GM18909 (cell line): ENCODE measurements at regions not wholly inside any gene's neighbourhood (a gene's known extent, or its start where the extent isn't known, plus 50 kb on each side); places are given as distances from the start of the nearest gene placed in this dataset.
"Not testable (repeated sequence)": the region's sequence is repeated elsewhere in the genome, so short reads cannot be mapped to it uniquely, and the experiment has no call there.

Experiments
- ATAC-seq: cut with Tn5 transposase; IDR thresholded peaks from one replicate; pipeline ENCODE4 v1.9.1; 2021; ENCODE audit warnings: mild to moderate bottlenecking; ENCODE audit not compliant: unreplicated experiment, poor library complexity

DNA sequence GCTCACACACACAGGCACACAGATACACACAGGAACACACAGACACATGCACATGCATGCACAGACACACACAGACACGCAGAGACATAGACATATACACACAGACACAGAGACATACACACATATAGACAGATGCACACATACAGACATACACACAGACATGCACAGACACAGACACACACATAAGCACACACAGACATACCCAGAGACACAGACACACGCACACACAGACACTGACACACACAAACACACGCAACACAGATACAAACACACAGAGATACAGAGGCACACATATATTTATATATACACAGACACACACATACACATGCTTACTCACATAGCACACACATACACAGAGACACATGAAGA, 158.4 kb downstream of the LY86 start:
- no peak for ATAC-seq

DNA sequence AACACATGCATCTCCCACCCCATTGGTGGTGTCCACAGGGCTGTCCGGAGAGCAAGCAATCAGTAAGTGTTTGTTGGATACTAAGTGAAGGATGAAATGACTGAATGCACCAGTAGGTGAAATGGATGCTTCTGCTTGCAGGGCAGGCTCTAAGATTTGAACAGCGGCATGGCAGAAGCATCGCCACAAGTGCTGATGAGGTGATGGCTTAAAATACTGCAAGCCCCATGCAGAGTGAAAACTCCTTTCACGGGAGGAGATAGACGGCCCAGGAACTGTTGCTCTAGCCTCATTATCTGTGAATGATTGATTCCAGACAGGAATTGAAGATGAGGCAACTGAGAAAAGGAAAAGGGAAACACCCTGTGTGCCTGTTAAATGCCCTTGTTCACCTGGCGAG, 158.9 kb downstream of the LY86 start:
- no peak for ATAC-seq

DNA sequence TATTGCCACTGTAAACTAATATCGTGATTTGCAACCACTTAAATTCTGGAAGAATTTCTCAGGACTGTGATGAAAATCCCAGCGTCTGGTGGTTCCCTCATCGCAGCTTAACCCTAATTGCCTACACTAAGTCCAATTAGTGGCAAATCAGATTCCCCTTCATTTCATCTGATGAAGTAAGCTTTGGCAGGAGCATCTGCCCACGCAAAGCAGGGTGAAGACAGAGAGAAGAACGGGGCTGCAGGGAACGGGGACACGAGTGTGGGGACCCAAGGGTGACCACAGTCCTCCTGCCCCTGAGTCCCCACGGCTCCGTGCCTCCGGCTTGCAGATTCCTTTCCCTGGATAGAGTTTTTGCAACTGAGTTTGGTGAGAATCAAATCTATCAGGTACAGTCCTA, 159.5 kb downstream of the LY86 start:
- no peak for ATAC-seq

DNA sequence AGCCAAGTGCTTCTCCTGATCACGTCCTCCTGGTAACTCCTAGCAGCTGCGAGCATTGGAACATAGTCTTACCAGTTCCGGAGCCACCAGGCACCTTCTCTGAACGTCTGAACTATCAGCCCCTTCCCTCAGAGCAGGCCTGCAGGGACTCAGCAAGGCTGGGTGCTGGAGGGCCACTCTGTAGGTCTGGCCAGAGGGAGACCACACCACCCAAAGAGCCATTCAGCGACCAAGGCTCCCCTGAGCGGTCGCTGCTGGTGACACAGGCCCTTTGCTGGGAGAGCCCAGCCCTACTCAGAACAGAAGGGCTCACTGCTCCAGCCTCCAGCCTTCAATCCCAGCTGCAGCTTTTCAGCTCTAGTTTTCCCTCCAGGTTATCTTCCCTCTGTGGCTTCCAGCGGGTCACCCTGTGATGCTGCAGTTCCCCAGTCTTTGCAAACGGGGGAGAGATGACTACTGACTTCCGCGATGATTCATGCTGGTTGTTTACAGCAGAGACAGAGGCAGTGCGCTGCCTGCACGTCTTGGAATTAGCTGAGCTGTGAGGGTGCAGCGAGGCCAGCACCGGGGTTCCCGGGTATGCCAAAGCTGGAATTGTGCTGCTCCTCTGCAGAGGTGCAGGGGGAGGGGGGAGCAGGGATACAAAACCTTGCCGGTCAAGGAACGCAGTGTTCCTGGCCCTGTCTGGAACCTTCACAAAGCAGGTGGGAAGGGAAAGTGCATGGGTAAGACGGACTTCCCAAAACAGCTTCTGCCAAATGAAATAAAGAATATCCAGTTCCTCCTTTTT, 161.4 kb downstream of the LY86 start:
- no peak for ATAC-seq

DNA sequence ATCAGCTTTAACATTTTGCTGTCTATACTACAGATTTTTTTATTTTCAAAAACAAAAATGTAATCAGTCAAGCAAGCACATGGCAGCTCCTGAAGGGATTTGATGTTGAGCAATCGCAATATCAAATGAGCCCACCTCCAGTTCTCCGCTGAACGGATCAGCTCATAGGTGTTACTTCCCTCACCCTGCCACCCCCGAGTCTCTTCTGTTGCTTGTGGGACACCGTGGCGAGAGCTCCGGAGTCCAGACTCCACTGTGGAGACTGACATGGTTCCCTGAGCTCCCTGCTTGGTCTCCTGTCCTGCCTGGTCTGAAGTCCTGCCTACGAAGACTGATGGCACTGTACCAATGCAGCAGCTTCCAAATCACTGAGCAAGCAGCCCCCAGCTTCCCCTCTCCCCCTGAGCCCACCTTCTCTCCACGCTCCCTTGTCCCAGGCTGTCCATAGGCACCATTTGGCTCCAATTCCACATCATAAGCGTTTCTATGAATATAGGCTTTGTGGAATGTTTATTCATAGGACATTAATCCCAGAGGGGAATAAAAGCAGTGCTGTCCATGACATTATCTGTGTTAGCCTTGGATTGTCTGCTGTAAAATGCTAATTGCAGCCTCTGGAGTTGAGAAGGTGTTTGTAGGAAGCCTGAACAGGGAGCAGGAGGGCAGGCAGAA, 162.2 kb downstream of the LY86 start:
- ATAC-seq = no peak

DNA sequence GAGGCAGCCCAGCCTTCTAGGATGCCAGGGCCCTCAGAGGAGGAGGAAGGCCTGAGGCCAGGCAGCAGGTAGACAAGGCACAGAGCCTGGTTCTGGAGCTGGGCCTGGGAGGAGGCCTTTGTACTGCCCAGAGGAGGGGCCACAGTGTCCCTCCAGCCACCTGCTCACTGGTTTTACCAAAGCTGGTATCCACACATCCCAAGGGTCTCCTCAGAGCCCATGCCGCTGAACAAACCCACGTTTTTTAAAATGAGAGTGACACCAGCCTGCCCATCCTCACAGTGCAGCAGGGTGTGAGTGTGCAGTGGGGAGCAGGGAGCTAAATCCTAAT, 162.7 kb downstream of the LY86 start:
- no peak for ATAC-seq

DNA sequence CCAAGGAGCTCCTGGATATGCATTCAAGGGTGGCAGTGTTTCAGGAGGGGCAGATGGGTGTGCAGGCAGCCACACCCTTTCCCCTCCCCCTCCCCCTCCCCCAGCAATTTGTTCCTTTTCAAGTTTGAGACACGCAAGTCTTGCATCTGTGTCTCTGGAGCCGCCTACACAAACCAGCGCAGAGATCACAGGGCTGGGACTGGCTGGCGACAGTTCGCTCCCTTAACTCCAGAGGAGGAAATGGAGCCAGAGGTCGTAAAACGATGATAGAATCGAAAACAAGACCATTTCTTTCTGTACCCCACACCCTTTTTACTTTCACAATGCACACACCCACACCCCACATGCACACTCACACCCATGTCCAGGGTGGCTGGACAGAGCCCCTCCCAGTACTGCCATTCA, 163.1 kb downstream of the LY86 start:
- ATAC-seq = no peak

DNA sequence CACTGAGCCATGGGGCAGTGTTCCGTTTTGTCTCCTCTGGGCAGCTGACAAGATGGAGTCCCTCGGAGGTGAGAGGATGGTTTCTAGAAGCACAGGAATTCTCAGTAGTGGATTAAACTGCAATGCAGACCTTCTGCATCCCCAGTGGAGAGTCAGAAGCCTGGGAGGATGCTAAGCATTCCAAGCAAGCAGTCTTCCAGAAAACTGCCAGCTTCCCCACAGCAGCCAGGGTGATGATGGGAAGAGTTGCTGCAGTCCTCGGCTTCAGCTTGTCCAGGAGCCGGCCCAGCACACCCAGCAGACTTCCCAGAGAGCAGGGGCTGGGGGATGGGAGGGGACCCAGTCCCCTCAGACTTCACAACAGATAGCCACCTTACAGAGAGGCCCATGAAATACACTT, 163.6 kb downstream of the LY86 start:
- ATAC-seq = no peak

DNA sequence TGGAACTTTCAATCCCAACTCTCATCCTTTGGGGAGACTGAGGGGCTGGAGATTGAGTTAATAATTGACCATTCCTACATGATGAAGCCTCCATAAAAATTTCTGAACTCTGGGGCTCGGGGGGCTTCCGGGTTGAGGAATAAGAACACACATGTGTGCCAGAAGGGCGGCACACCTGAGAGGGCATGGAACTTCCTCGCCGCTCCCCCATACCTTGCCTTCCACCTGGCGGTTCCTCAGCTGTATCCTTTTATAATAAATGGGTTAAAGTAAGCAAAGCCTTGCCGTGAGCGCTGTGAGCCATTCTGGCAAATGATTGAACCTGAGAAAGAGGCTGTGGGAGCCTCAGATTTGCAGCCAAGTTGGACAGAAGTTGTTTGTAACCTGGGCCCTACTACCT, 164.8 kb downstream of the LY86 start:
- no peak for ATAC-seq

DNA sequence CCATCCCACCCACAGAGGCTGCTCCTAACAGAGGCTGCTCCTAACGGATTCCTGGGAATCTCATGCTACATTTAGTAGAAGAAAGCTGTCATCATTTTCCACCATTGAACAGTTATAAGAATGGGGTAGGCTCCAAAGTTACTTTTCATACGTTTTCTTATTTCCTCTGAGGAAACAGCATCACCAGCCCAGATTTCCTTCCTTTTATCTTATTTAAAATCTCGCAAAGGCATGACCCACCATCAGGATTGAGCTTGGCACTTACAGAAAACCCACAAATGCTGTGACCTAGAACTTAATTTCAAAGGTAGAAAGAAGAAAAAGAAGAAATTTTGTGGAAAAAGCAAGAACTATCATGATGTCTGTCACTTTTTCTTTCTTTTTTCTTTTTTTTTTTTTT, 168.0 kb downstream of the LY86 start:
- no peak for ATAC-seq

DNA sequence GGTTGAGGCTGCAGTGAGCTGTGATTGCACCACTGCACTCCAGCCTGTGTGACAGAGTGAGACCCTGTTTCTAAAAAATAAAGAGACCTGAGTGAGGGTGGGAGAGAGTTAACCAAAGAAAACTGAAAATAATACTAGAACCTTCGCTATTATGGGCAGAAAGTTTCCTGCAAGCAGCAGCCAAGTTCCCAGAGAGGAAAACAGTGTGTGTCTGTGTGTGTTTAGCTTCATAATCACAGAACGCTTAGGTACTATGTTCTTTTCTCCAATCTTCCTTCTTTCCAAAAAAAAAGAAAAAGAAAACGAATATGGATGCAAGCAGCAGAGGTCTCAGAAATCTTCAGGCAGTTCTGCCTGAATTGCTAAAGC, 170.0 kb downstream of the LY86 start:
- no peak for ATAC-seq

DNA sequence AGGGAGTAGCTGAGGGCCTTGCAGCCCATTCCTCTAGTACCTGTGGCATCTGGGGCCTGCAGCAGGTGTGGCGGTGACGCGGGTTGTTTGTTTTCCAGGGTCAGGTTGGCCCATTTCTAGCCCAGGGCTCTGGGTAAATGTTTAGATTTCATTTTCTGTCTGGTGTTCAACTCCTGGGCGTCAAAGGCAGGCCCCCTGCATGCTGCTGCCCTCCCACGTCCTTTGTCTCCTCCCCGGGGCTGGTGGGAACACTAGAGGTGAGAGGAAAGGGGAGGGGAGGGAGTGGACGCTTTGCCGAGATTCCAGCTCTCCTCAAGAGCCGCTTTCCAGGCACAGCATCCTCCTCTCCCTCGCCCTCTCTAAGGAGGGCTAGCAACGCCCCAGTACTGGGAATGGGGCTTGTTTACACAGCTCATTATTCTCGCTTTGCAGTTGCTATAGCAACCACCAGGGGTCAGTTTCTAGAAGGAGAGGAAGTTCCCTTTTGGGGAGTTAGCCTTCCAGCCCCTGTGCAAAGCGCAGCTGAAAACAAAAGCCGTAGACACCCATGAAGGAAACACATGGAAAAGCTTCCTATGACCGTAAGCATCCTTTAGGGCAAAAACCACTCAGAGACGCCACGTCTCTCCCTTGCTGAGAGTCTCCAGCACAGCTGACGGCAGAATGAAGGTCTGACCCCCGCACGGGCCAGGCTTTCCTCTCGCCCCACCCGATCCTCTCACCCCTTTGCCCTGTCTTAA, 170.6 kb downstream of the LY86 start:
- ATAC-seq = peak; percentile 85

DNA sequence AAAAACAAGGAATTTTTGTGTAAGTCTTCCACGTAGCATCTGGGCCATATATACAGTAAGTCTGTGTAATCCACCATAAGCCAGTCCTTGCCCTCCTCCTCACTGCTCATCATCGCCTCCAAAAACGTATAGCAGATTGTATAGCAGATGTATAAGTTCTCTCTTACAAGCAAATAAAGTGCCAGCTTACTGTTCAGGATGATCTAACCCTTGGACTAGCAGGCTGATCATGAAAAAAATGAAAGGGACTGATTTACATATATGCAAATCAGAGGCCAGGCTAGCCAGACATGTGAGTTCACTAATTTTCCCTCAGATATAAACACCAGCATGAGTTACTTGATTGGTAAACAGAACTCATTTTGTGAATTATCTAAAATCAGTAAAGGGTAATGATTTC, 171.5 kb downstream of the LY86 start:
- no peak for ATAC-seq

DNA sequence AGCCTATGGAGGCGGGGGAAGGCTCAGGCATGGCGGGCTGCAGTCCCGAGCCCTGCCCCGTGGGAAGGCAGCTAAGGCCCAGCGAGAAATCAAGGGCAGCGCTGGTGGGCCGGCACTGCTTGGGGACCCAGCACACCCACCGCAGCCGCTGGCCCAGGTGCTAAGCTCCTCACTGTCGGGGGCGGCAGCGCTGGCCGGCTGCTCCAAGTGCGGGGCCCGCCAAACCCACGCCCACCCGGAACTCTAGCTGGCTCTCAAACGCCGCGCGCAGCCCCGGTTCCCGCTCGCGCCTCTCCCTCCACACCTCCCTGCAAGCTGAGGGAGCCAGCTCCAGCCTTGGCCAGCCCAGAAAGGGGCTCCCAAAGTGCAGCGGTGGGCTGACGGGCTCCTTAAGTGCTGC, 174.0 kb downstream of the LY86 start:
- not testable (repeated sequence) for ATAC-seq

DNA sequence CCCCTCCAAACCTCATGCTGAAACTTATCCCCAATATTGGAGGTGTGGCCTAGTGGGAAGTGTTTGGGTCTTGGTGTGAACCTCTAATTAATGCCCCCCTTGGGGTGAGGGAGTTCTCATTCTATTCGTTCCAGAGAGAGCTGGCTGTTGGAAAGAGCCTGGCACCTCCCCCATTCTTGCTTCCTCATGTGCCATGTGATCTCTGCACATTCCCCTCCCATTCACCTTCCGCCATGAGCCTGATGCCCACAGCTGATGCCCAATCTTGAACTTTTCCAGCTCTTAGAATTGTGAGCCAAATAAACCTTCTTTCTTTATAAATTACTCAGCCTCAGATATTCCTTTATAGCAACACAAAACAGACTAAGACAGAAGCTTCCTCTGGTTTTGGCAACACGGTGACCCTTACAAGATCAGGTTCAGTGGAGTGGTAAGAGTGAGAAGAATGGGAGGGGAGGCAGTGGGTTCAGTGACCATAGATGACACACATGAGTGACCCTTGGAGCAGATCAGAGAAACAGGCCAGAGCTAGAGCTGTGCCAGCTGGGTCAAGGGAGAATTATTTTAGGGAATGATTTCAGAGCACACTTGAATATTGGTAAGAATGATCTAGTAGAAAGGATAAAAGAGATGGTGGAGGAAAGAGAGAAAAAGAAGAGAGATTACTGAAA, 176.4 kb downstream of the LY86 start:
- no peak for ATAC-seq

DNA sequence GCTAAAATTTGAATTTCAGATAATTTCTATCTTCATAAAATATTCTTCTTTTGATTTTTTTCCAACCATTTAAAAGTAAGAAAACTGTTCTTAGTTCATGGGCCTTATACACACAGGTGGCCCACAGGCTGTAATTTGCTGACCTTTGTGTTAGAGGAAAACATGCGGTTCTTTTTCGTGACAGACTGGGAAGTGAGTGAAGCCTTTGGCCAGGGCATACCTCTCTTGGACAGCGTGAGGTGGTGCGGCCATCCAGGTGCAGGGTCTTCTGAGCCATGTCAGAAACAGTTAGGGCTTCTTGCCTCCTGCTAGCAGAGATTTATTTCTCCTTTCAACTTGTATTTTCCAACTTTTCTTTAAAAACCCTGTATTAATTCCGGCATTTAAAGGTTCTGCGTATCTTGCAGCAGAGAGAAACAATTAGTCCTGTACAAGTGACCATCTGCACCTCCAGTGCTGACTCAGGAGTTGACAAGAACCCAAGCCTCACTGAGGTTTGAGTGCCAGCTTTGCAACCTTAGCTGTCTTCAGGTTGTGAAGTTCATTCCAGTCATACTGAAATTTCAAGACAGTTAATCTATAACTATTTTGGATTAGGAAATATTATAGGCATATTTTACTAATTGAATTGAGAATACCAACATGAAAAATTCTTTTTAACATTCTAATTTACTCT, 177.8 kb downstream of the LY86 start:
- no peak for ATAC-seq

DNA sequence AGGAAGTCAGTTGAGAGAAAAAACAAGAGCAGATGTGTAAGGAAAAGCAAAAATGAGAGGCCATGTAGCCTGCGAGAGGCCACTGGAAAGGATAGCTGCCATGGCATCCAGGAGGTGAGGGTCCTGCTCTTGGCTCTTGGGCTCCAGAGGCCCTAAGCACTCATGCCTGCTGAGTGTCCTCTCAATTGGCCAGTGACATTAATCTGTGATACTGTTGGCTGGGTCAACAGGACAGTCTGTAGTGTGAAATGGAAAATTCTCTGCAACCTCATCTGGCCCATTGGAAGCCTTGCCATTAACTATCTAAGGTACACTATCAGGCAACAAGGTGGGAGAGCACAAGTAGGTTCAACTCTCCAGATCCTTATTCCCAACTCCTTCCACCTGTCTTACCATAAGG, 180.9 kb downstream of the LY86 start:
- ATAC-seq = no peak

DNA sequence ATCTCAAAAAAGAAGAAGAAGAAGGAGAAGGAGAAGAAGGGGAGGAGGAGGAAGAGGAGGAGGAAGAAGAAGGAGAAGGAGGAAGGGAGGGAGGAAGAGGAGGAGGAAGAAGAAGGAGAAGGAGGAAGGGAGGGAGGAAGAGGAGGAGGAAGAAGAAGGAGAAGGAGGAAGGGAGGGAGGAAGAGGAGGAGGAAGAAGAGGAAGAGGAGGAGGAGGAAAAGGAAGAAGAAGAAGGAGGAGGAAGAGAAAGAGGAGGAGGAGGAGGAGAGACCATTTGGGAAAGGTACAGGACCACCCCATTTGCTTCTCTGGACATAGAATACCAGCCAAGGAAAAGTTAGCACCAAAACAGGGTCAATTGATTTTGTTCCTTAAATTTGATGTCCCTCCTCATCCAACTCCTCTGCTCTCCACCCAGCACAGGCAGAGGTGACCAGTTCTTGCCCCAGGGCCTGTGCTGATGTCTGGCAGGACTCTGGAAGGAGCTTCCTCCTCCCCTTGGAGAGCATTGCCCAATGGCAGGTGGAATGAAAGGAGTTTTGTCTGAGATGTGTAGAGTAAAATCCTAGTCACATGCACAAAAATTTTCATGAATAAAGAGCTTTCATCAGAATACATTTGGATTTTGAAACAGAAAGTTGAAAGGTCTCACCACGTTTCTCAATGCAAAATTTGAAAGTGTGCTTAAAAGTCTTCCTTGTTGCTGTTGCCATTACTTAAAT, 182.9 kb downstream of the LY86 start:
- ATAC-seq = no peak

DNA sequence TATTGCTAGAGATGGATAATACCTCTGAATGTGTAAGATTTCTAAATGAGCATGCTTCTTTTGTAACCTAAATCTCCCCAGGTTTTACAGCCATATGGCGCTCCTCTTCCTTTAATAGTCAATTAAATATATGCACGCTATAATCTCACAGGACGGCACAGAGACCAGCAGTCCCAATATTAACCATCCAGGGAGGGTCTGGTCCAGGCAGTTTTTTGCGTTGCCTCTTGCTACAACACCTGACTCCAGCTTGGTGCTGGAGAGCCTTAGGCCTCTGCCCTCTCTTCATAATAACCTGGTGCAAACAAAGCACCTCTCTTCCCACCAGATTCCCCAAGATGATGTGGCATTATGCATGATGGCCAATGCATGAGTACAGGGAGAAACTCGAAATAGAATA, 183.4 kb downstream of the LY86 start:
- ATAC-seq = no peak

DNA sequence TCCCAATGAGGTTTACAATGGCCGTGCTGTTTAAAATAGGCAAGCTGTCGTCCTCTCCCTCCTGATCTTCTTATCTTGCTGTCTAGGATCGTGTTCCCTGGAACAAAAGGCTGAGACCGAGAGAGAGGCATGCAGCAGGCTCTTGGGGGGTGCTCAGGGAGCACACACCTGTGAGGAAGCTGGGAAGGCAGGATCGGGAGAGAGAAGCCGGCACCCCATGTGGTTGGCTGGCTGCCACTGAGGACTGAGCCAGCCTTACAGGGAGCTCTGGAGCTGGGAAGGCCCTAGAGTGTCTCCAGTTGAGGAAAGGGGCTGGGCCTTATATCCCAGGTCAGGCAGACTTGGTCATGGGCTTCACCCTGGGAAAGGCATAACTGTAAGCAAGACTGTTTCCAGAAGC, 184.2 kb downstream of the LY86 start:
- no peak for ATAC-seq
